Tibial nerve (tissue), 4 donors: ENCODE measurements at regions not wholly inside any gene's neighbourhood (a gene's known extent, or its start where the extent isn't known, plus 50 kb on each side); places are given as distances from the start of the nearest gene placed in this dataset.

Source experiments
- CTCF ChIP-seq, 5 experiments: fragments of 200-600 bp in 3 of 5; fragments of 450-650 bp in 2 of 5; sonication (generic) in 3 of 5; IDR thresholded peaks; one replicate each; pipeline ENCODE4 v1.5.1; 2016 to 2019; ENCODE audit warnings: antibody characterized with exemption in 5 of 5, mild to moderate bottlenecking in 3 of 5, moderate library complexity in 2 of 5
- EP300 ChIP-seq, 2 donors: sonication (generic); formaldehyde crosslinking; IDR thresholded peaks; one replicate each; pipeline ENCODE4 v1.6.1; 2017; ENCODE audit warnings: antibody characterized with exemption in 2 of 2, mild to moderate bottlenecking in 1 of 2
- POLR2A ChIP-seq, 2 donors: fragments of 450-650 bp; IDR thresholded peaks; one replicate each; pipeline ENCODE4 v1.6.1; 2017; ENCODE audit warnings: antibody characterized with exemption in 2 of 2, mild to moderate bottlenecking in 2 of 2, moderate library complexity in 2 of 2

- TF ChIP-seq CTCF (IDR thresholded peaks at IDR 0.05) = no peak
- no peak for TF ChIP-seq POLR2A (IDR thresholded peaks at IDR 0.05)
- TF ChIP-seq EP300 (IDR thresholded peaks at IDR 0.05) = no peak
Measured at GRCh38 chr20:47963022-47963421, 177.7 kb upstream of the SULF2 start.
